ENCODE measurements at regions not wholly inside any gene's neighbourhood (a gene's known extent, or its start where the extent isn't known, plus 50 kb on each side); places are given as distances from the start of the nearest gene placed in this dataset.

DNA sequence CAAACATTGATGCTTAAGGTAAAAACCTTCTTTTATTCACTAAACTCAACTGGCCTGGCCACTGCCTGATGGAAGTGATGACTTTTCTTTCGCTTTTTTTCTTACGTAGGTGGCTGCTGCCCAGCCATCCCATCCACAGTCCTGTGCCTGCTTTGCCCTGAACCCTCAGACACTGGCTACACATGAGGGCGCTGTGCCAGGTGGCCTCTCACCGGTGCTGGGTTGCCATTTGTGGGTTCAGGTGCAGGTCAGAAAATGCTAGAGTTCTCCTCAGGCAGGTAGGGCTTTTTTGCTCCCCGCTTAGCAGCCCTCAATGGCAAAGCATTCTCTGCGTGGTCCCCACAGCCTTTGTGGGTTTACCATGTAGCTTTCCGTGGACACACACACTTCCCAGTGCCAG, 88.3 kb upstream of the PRR23E start:
- Histone ChIP-seq H3K79me2 (ENCODE audit: control insufficient read depth, insufficient read depth, low read length) (no peaks in the 10 kb centered on the region), H3K9ac (ENCODE audit: insufficient read depth, low read length) (no peak overlapping the region), H3K4me1 (ENCODE audit: control insufficient read depth, extremely low read depth, insufficient read depth, low read length) (no peaks in the 10 kb centered on the region), H3K9me3 (ENCODE audit: control insufficient read depth, insufficient read depth, low read depth, low read length) (no peaks in the 10 kb centered on the region), H2AFZ (ENCODE audit: low read length) (no peak overlapping the region), H4K20me1 (ENCODE audit: control insufficient read depth, extremely low read depth, insufficient read depth, low read length) (no peaks in the 10 kb centered on the region), H3K4me2 (ENCODE audit: extremely low read depth, insufficient read depth, low read length) (no peak overlapping the region), H3K27ac (ENCODE audit: insufficient read depth, low read length) (no peak overlapping the region), H3K27me3 (ENCODE audit: control insufficient read depth, insufficient read depth, low read length) (no peaks in the 10 kb centered on the region), H3K36me3 (ENCODE audit: control insufficient read depth, insufficient read depth, low read length) (no peaks in the 10 kb centered on the region), H3K4me3 (replicated peaks in 1 of 4; ENCODE audit: control extremely low read depth in 1 of 4, insufficient read depth in 1 of 4, low read depth in 3 of 4, low read length in 4 of 4) (no peak overlapping the region)
- TF ChIP-seq, protein P1, sequence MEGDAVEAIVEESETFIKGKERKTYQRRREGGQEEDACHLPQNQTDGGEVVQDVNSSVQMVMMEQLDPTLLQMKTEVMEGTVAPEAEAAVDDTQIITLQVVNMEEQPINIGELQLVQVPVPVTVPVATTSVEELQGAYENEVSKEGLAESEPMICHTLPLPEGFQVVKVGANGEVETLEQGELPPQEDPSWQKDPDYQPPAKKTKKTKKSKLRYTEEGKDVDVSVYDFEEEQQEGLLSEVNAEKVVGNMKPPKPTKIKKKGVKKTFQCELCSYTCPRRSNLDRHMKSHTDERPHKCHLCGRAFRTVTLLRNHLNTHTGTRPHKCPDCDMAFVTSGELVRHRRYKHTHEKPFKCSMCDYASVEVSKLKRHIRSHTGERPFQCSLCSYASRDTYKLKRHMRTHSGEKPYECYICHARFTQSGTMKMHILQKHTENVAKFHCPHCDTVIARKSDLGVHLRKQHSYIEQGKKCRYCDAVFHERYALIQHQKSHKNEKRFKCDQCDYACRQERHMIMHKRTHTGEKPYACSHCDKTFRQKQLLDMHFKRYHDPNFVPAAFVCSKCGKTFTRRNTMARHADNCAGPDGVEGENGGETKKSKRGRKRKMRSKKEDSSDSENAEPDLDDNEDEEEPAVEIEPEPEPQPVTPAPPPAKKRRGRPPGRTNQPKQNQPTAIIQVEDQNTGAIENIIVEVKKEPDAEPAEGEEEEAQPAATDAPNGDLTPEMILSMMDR (conservative IDR thresholded peaks at IDR 0.05 in 1 of 2, IDR thresholded peaks at IDR 0.05 in 1 of 2; ENCODE audit: low read depth in 1 of 2, low read length in 2 of 2) = no peak
- DNase-seq (ENCODE audit: low read depth in 2 of 2) = no peak

DNA sequence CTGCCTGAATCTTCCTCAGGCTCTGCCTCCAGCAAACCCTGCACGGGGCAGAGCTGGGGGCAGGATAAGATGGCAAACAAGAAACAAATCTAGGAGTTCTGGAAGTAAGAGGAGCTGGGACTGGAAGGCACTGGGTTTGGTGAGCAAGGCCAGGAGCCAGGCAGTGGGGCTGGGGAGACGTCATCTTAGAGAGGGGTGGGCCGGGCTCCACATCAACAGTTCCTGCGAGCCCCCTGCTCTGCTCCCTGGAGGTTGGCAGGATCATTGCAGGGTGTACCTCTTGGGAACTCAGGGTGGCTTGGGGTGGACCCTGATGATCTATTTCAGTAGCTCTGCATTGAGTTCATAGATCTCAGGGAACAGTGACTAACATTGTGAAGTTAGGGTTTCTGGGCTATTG, 87.3 kb upstream of the PRR23E start:
- Histone ChIP-seq H3K4me3 (replicated peaks in 1 of 4; ENCODE audit: control extremely low read depth in 1 of 4, insufficient read depth in 1 of 4, low read depth in 3 of 4, low read length in 4 of 4) (no peak overlapping the region), H2AFZ (ENCODE audit: low read length) (no peak overlapping the region), H3K9me3 (ENCODE audit: control insufficient read depth, insufficient read depth, low read depth, low read length) (no peaks in the 10 kb centered on the region), H4K20me1 (ENCODE audit: control insufficient read depth, extremely low read depth, insufficient read depth, low read length) (no peaks in the 10 kb centered on the region), H3K27me3 (ENCODE audit: control insufficient read depth, insufficient read depth, low read length) (no peaks in the 10 kb centered on the region), H3K27ac (ENCODE audit: insufficient read depth, low read length) (no peak overlapping the region), H3K4me2 (ENCODE audit: extremely low read depth, insufficient read depth, low read length) (no peak overlapping the region), H3K9ac (ENCODE audit: insufficient read depth, low read length) (no peak overlapping the region), H3K4me1 (ENCODE audit: control insufficient read depth, extremely low read depth, insufficient read depth, low read length) (no peaks in the 10 kb centered on the region), H3K79me2 (ENCODE audit: control insufficient read depth, insufficient read depth, low read length) (no peaks in the 10 kb centered on the region), H3K36me3 (ENCODE audit: control insufficient read depth, insufficient read depth, low read length) (no peaks in the 10 kb centered on the region)
- no peak for DNase-seq (ENCODE audit: low read depth in 2 of 2)
- no peak for TF ChIP-seq EZH2 (IDR thresholded peaks at IDR 0.05; ENCODE audit: low read length, missing control alignments)
- TF ChIP-seq, protein P1 (conservative IDR thresholded peaks at IDR 0.05 in 1 of 2, IDR thresholded peaks at IDR 0.05 in 1 of 2; ENCODE audit: low read depth in 1 of 2, low read length in 2 of 2) = no peak

DNA sequence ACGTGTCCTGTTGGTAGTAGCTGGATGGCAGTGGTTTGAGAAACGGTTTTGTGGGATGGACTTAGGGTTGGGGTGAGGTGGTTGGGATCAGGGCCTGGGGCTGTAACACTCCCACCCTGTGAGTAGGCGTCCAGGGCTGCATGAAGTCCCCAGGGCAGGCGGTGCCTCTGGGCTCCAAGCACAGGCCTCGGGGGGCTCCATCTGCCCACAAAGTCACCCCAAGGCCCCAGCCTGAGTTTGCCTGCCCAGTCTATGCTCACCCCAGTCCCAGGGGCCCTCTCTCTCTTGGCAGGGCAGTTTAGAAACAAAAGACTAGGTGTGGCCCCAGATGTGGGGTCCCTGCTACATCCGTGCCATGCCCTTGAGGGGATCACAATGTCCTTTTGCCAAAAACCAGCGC, 86.9 kb upstream of the PRR23E start:
- H4K20me1 ChIP-seq (ENCODE audit: control insufficient read depth, extremely low read depth, insufficient read depth, low read length) = no peaks in the 10 kb centered on the region
- no peaks in the 10 kb centered on the region for H3K9me3 ChIP-seq (ENCODE audit: control insufficient read depth, insufficient read depth, low read depth, low read length)
- no peaks in the 10 kb centered on the region for H3K4me1 ChIP-seq (ENCODE audit: control insufficient read depth, extremely low read depth, insufficient read depth, low read length)
- no peaks in the 10 kb centered on the region for H3K36me3 ChIP-seq (ENCODE audit: control insufficient read depth, insufficient read depth, low read length)
- no peak overlapping the region for H3K27ac ChIP-seq (ENCODE audit: insufficient read depth, low read length)
- no peak overlapping the region for H3K4me2 ChIP-seq (ENCODE audit: extremely low read depth, insufficient read depth, low read length)
- H3K27me3 ChIP-seq (ENCODE audit: control insufficient read depth, insufficient read depth, low read length) = no peaks in the 10 kb centered on the region
- TF ChIP-seq, protein P1 (conservative IDR thresholded peaks at IDR 0.05 in 1 of 2, IDR thresholded peaks at IDR 0.05 in 1 of 2; ENCODE audit: low read depth in 1 of 2, low read length in 2 of 2) = no peak
- no peak overlapping the region for H3K4me3 ChIP-seq (replicated peaks in 1 of 4; ENCODE audit: control extremely low read depth in 1 of 4, insufficient read depth in 1 of 4, low read depth in 3 of 4, low read length in 4 of 4)
- no peak overlapping the region for H3K9ac ChIP-seq (ENCODE audit: insufficient read depth, low read length)
- H3K79me2 ChIP-seq (ENCODE audit: control insufficient read depth, insufficient read depth, low read length) = no peaks in the 10 kb centered on the region
- no peak overlapping the region for H2AFZ ChIP-seq (ENCODE audit: low read length)
- no peak for DNase-seq (ENCODE audit: low read depth in 2 of 2)

Data from fibroblast of lung (primary cell).